GM23248 (cell line): ENCODE measurements at regions not wholly inside any gene's neighbourhood (a gene's known extent, or its start where the extent isn't known, plus 50 kb on each side); places are given as distances from the start of the nearest gene placed in this dataset.

Experiments used
- DNase-seq: peaks from one replicate; pipeline ENCODE4 v3.0.0-alpha.2; 2015
- H2AFZ ChIP-seq: fragments of 200-600 bp; sonication (generic); 2 replicates; pipeline ENCODE4 v1.6.1; 2016; ENCODE audit warnings: antibody characterized with exemption
- H3F3A ChIP-seq: fragments of 200-600 bp; sonication (generic); 2 replicates; pipeline ENCODE4 v1.6.1; 2016; ENCODE audit warnings: mild to moderate bottlenecking, antibody characterized with exemption, mixed run types; ENCODE audit not compliant: insufficient read depth
- H3K27ac ChIP-seq: fragments of 200-600 bp; sonication (generic); 2 replicates; pipeline ENCODE4 v1.5.1; 2016; ENCODE audit warnings: mild to moderate bottlenecking
- H3K27me3 ChIP-seq: fragments of 200-600 bp; sonication (generic); replicated peaks from 2 replicates; pipeline ENCODE4 v1.6.1; 2016; ENCODE audit warnings: mild to moderate bottlenecking; ENCODE audit not compliant: insufficient read depth
- H3K36me3 ChIP-seq: fragments of 200-600 bp; sonication (generic); 2 replicates; pipeline ENCODE4 v1.6.1; 2016; ENCODE audit warnings: low read depth, mild to moderate bottlenecking
- H3K4me1 ChIP-seq: fragments of 200-600 bp; sonication (generic); 2 replicates; pipeline ENCODE4 v1.6.1; 2016; ENCODE audit warnings: mild to moderate bottlenecking; ENCODE audit not compliant: insufficient read depth
- H3K4me2 ChIP-seq: fragments of 200-600 bp; sonication (generic); one replicate; pipeline ENCODE4 v1.6.1; 2016; ENCODE audit warnings: mild to moderate bottlenecking; ENCODE audit not compliant: unreplicated experiment
- H3K4me3 ChIP-seq: fragments of 200-600 bp; sonication (generic); 2 replicates; pipeline ENCODE4 v1.5.1; 2016; ENCODE audit warnings: mild to moderate bottlenecking
- H3K79me2 ChIP-seq: fragments of 200-600 bp; sonication (generic); 2 replicates; pipeline ENCODE4 v1.6.1; 2016; ENCODE audit warnings: mild to moderate bottlenecking; ENCODE audit not compliant: insufficient read depth
- H3K9ac ChIP-seq: fragments of 200-600 bp; sonication (generic); 2 replicates; pipeline ENCODE4 v1.6.1; 2016; ENCODE audit warnings: mild to moderate bottlenecking
- H3K9me2 ChIP-seq: fragments of 200-600 bp; sonication (generic); 2 replicates; pipeline ENCODE4 v1.6.1; 2016; ENCODE audit warnings: mixed run types, mild to moderate bottlenecking, moderate library complexity; ENCODE audit not compliant: insufficient read depth
- H3K9me3 ChIP-seq: fragments of 200-600 bp; sonication (generic); one replicate; pipeline ENCODE4 v1.6.1; 2017; ENCODE audit warnings: low read depth
- H4K20me1 ChIP-seq: fragments of 200-600 bp; sonication (generic); 2 replicates; pipeline ENCODE4 v1.6.0; 2016; ENCODE audit not compliant: insufficient read depth
- EZH2 ChIP-seq: fragments of 200-600 bp; sonication (generic); IDR thresholded peaks from 2 replicates; pipeline ENCODE4 v1.6.1; 2018; ENCODE audit warnings: antibody characterized with exemption, mild to moderate bottlenecking; ENCODE audit not compliant: insufficient read depth, poor library complexity, severe bottlenecking
- EZH2phosphoT487 ChIP-seq: fragments of 200-600 bp; sonication (generic); IDR thresholded peaks from 2 replicates; pipeline ENCODE4 v1.6.1; 2018; ENCODE audit warnings: antibody characterized with exemption, moderate library complexity, mild to moderate bottlenecking, low read depth; ENCODE audit not compliant: insufficient read depth
- WGBS, 2 experiments: methylation state at CpG; one replicate each; pipeline ENCODE4 v1.1.6; 2015 to 2017; ENCODE audit warnings: low lambda C conversion rate in 2 of 2, low coverage in 1 of 2; ENCODE audit errors: missing lambda C conversion rate in 2 of 2; 5-methylcytosine and 5-hydroxymethylcytosine counted together
- in situ Hi-C: fragments of 300-500 bp; cut with MboI; formaldehyde crosslinking; loops from 2 replicates; pipeline ENCODE4 v1.15.0; 2020

GRCh38 chr3:164679245-164679644 lies 399.1 kb downstream of the SI start:
- in situ Hi-C loops, result no loop called here
- H3K27ac ChIP-seq, result no peak overlapping the region
- no peaks in the 10 kb centered on the region for H3K79me2 ChIP-seq
- WGBS, 2 experiments, result 12 to 22% methylated on average over 1 of the region's 1 CpG
- no peak overlapping the region for H3K9ac ChIP-seq
- no peaks in the 10 kb centered on the region for H3K9me2 ChIP-seq
- H3K9me3 ChIP-seq, result no peaks in the 10 kb centered on the region
- no peak overlapping the region for H3K4me3 ChIP-seq
- H3K4me2 ChIP-seq, result no peak overlapping the region
- no peak overlapping the region for H2AFZ ChIP-seq
- no peaks in the 10 kb centered on the region for H4K20me1 ChIP-seq
- no peaks in the 10 kb centered on the region for H3K4me1 ChIP-seq
- H3F3A ChIP-seq, result no peaks in the 10 kb centered on the region
- no peak for TF ChIP-seq EZH2
- no peak for TF ChIP-seq EZH2phosphoT487
- DNase-seq, result no peak
- no peaks in the 10 kb centered on the region for H3K27me3 ChIP-seq
- no peaks in the 10 kb centered on the region for H3K36me3 ChIP-seq

- H3K4me2 ChIP-seq, result no peak overlapping the region
- TF ChIP-seq EZH2 (no peak), EZH2phosphoT487 (no peak)
- no peaks in the 10 kb centered on the region for H3K4me1 ChIP-seq
- no peaks in the 10 kb centered on the region for H4K20me1 ChIP-seq
- H3K27me3 ChIP-seq, result no peaks in the 10 kb centered on the region
- no peaks in the 10 kb centered on the region for H3K79me2 ChIP-seq
- 62 to 63% methylated on average over 4 of the region's 4 CpGs for WGBS, 2 experiments
- DNase-seq, result no peak
- no peak overlapping the region for H3K4me3 ChIP-seq
- in situ Hi-C loops, result no loop called here
- no peak overlapping the region for H2AFZ ChIP-seq
- H3K9ac ChIP-seq, result no peak overlapping the region
- no peaks in the 10 kb centered on the region for H3K9me3 ChIP-seq
- H3F3A ChIP-seq, result no peaks in the 10 kb centered on the region
- no peak overlapping the region for H3K27ac ChIP-seq
- H3K9me2 ChIP-seq, result no peaks in the 10 kb centered on the region
- H3K36me3 ChIP-seq, result no peaks in the 10 kb centered on the region
Measured at GRCh38 chr3:164677317-164677716, 401.0 kb downstream of the SI start.

DNA sequence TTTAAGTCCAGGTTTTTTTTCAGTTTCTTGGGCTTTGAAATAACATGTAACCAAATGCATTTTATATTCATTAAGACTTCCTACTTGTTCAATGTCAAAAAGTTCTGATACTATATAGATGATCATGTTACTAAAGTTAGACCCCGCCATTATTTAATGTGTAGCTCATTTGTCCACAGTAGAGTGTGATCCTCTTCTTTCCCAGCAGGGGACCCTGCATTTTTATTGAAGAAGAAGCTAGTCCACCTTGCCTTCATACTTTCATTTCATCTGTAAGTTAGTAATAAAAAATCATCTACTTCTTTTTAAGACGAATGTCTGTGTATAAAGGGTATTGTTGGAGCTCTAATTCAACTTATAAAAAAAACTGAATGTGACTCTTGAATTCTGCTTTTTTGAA lies 404.6 kb downstream of the SI start:
- Histone ChIP-seq H3K9me3 (no peaks in the 10 kb centered on the region), H3K4me1 (no peaks in the 10 kb centered on the region), H4K20me1 (no peaks in the 10 kb centered on the region), H3K4me2 (no peak overlapping the region), H3K9ac (no peak overlapping the region), H3K27me3 (no peaks in the 10 kb centered on the region), H3K4me3 (no peak overlapping the region), H3K36me3 (no peaks in the 10 kb centered on the region), H3K27ac (no peak overlapping the region), H3F3A (no peaks in the 10 kb centered on the region), H2AFZ (no peak overlapping the region), H3K9me2 (no peaks in the 10 kb centered on the region), H3K79me2 (no peaks in the 10 kb centered on the region)
- no peak for DNase-seq
- in situ Hi-C loops, result no loop called here
- WGBS, 2 experiments, result 40 to 47% methylated on average over 2 of the region's 2 CpGs
- TF ChIP-seq EZH2 (no peak), EZH2phosphoT487 (no peak)

GRCh38 chr3:164658125-164658524 lies 420.2 kb downstream of the SI start:
- no peaks in the 10 kb centered on the region for H3F3A ChIP-seq
- no peaks in the 10 kb centered on the region for H3K4me1 ChIP-seq
- 18 to 33% methylated on average over 1 of the region's 1 CpG for WGBS, 2 experiments
- no peak for DNase-seq
- TF ChIP-seq EZH2phosphoT487, result no peak
- TF ChIP-seq EZH2, result no peak
- no peak overlapping the region for H2AFZ ChIP-seq
- in situ Hi-C loops, result no loop called here
- H3K27me3 ChIP-seq, result no peaks in the 10 kb centered on the region
- no peak overlapping the region for H3K27ac ChIP-seq
- no peak overlapping the region for H3K4me2 ChIP-seq
- H3K79me2 ChIP-seq, result no peaks in the 10 kb centered on the region
- no peak overlapping the region for H3K9ac ChIP-seq
- H3K36me3 ChIP-seq, result no peaks in the 10 kb centered on the region
- H3K9me3 ChIP-seq, result no peaks in the 10 kb centered on the region
- no peaks in the 10 kb centered on the region for H3K9me2 ChIP-seq
- H4K20me1 ChIP-seq, result no peaks in the 10 kb centered on the region
- no peak overlapping the region for H3K4me3 ChIP-seq

DNA sequence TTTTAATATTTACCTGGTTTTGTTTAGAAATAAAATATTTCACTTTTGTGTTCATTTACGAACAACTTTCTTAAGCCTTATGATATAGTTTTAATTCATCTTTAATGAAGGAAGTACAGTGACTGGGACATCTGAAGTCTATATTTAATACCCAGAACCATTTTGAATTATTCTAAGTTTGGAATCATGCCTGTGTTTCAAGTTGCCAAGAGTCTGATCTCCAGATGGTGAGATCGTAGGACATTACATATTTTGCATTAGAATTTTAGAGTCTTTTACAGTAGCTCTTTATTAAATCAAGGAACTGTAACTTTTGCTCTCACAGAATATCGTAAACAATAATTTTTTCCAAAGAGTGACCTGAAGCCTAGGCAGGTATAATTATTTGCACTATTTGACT lies 420.7 kb downstream of the SI start:
- Histone ChIP-seq H3K9me2 (no peaks in the 10 kb centered on the region), H4K20me1 (no peaks in the 10 kb centered on the region), H2AFZ (no peak overlapping the region), H3K27me3 (no peaks in the 10 kb centered on the region), H3K4me2 (no peak overlapping the region), H3K9me3 (no peaks in the 10 kb centered on the region), H3K9ac (no peak overlapping the region), H3K79me2 (no peaks in the 10 kb centered on the region), H3K4me1 (no peaks in the 10 kb centered on the region), H3K36me3 (no peaks in the 10 kb centered on the region), H3K27ac (no peak overlapping the region), H3K4me3 (no peak overlapping the region), H3F3A (no peaks in the 10 kb centered on the region)
- WGBS, 2 experiments, result 25 to 33% methylated on average over 3 of the region's 3 CpGs
- in situ Hi-C loops, result no loop called here
- TF ChIP-seq EZH2 (no peak), EZH2phosphoT487 (no peak)
- DNase-seq, result no peak
